IMR-90 (cell line): ENCODE measurements at regions not wholly inside any gene's neighbourhood (a gene's known extent, or its start where the extent isn't known, plus 50 kb on each side); places are given as distances from the start of the nearest gene placed in this dataset.
A peak's percentile ranks its signal among the peaks of the same experiment; 100 is the strongest.

Source experiments
- ATAC-seq: fragments of 200-7000 bp; cut with Tn5 transposase; 2 replicates; pipeline ENCODE4 v1.9.1; 2020; ENCODE audit warnings: low read depth, mild to moderate bottlenecking, moderate library complexity
- BruUV-seq: library from RNA; stranded (reverse); fragments of 400-500 nt; replicated peaks from 2 replicates; lab custom pipeline; 2021; lab: Mats Ljungman, UMichigan
- CTCF ChIA-PET: fragments of 300-600 bp; formaldehyde crosslinking; extraction: SDS; loops from one replicate; lab custom pipeline; 2021; ENCODE audit warnings: antibody characterized with exemption; lab: Yijun Ruan, JAX
- POLR2A ChIA-PET: fragments of 300-600 bp; sonication (Branson Sonifier 250); formaldehyde crosslinking; loops from one replicate; lab custom pipeline; 2022; ENCODE audit warnings: antibody characterized with exemption; ENCODE audit not compliant: unreplicated experiment; lab: Charles Lee
- DNase-seq: peaks from one replicate; pipeline ENCODE4 v3.0.0; 2013
- H2AFZ ChIP-seq: replicated peaks from 2 replicates; pipeline ENCODE3; 2013; ENCODE audit warnings: low read length, mild to moderate bottlenecking; ENCODE audit not compliant: poor library complexity
- H2AK5ac ChIP-seq: 2 replicates; pipeline ENCODE4 v1.6.1; 2013; ENCODE audit warnings: low read depth, low read length, inconsistent platforms
- H2AK9ac ChIP-seq: replicated peaks from 2 replicates; pipeline ENCODE3; 2013; ENCODE audit warnings: mild to moderate bottlenecking, low read depth, low read length, moderate library complexity; ENCODE audit not compliant: poor library complexity
- H2BK120ac ChIP-seq: 2 replicates; pipeline ENCODE4 v1.6.1; 2013; ENCODE audit warnings: low read depth, low read length, inconsistent platforms
- H2BK15ac ChIP-seq: 3 replicates; pipeline ENCODE4 v1.6.1; 2013; ENCODE audit warnings: low read depth, low read length, inconsistent platforms
- H2BK20ac ChIP-seq: 2 replicates; pipeline ENCODE4 v1.6.1; 2013; ENCODE audit warnings: low read depth, mild to moderate bottlenecking, inconsistent platforms, low read length, moderate library complexity
- H2BK5ac ChIP-seq: 2 replicates; pipeline ENCODE4 v1.6.1; 2013; ENCODE audit warnings: mild to moderate bottlenecking, low read depth, low read length, inconsistent platforms; ENCODE audit not compliant: poor library complexity, severe bottlenecking
- H3K14ac ChIP-seq: replicated peaks from 2 replicates; pipeline ENCODE4 v1.6.1; 2013; ENCODE audit warnings: low read depth, low read length, inconsistent platforms
- H3K18ac ChIP-seq: 2 replicates; pipeline ENCODE4 v1.6.1; 2013; ENCODE audit warnings: low read depth, low read length, control low read depth
- H3K23ac ChIP-seq: 2 replicates; pipeline ENCODE4 v1.6.1; 2013; ENCODE audit warnings: low read depth, low read length, inconsistent platforms
- H3K27ac ChIP-seq: 2 replicates; pipeline ENCODE4 v1.5.1; 2013; ENCODE audit warnings: mild to moderate bottlenecking, control low read depth, low read length; ENCODE audit not compliant: insufficient read depth
- H3K27me3 ChIP-seq: 2 replicates; pipeline ENCODE4 v1.6.1; 2013; ENCODE audit warnings: low read length; ENCODE audit not compliant: control insufficient read depth, insufficient read depth
- H3K36me3 ChIP-seq: 2 replicates; pipeline ENCODE4 v1.6.1; 2013; ENCODE audit warnings: low read length, mixed read lengths; ENCODE audit not compliant: control insufficient read depth, insufficient read depth
- H3K4ac ChIP-seq: 2 replicates; pipeline ENCODE4 v1.6.1; 2013; ENCODE audit warnings: low read depth, low read length, inconsistent platforms
- H3K4me1 ChIP-seq: 2 replicates; pipeline ENCODE4 v1.6.1; 2013; ENCODE audit warnings: low read length, mixed read lengths; ENCODE audit not compliant: control insufficient read depth, insufficient read depth
- H3K4me2 ChIP-seq: 2 replicates; pipeline ENCODE4 v1.6.1; 2013; ENCODE audit warnings: low read depth, mild to moderate bottlenecking, control low read depth, low read length, moderate library complexity
- H3K4me3 ChIP-seq: 2 replicates; pipeline ENCODE4 v1.5.1; 2013; ENCODE audit warnings: low read depth, mild to moderate bottlenecking, control low read depth, low read length, moderate library complexity; ENCODE audit not compliant: insufficient read depth
- H3K56ac ChIP-seq: 2 replicates; pipeline ENCODE4 v1.6.1; 2013; ENCODE audit warnings: low read length, inconsistent platforms; ENCODE audit not compliant: insufficient read depth; ENCODE audit errors: extremely low read depth
- H3K79me1 ChIP-seq, 2 experiments: 2 replicates each; pipeline ENCODE4 v1.6.1; 2013; ENCODE audit warnings: low read length in 2 of 2, inconsistent platforms in 1 of 2, low read depth in 1 of 2
- H3K9ac ChIP-seq: 2 replicates; pipeline ENCODE4 v1.6.1; 2013; ENCODE audit warnings: low read depth, low read length, control low read depth
- H3K9me1 ChIP-seq: 2 replicates; pipeline ENCODE4 v1.6.1; 2013; ENCODE audit warnings: low read length, inconsistent platforms; ENCODE audit not compliant: insufficient read depth
- H3K9me3 ChIP-seq: 2 replicates; pipeline ENCODE4 v1.6.1; 2013; ENCODE audit warnings: low read length; ENCODE audit not compliant: control insufficient read depth, insufficient read depth
- H4K20me1 ChIP-seq: 2 replicates; pipeline ENCODE4 v1.6.1; 2013; ENCODE audit warnings: low read length, inconsistent platforms; ENCODE audit not compliant: insufficient read depth
- H4K5ac ChIP-seq: 2 replicates; pipeline ENCODE4 v1.6.1; 2013; ENCODE audit warnings: mild to moderate bottlenecking, low read depth, low read length, control low read depth
- H4K8ac ChIP-seq, 2 experiments: 2 replicates each; pipeline ENCODE4 v1.6.1; 2013; ENCODE audit warnings: low read depth in 2 of 2, low read length in 2 of 2, control low read depth in 1 of 2, inconsistent platforms in 1 of 2
- H4K91ac ChIP-seq: 2 replicates; pipeline ENCODE4 v1.6.1; 2013; ENCODE audit warnings: low read depth, low read length, inconsistent platforms; ENCODE audit not compliant: insufficient read depth
- CEBPB ChIP-seq: IDR thresholded peaks from 2 replicates; pipeline ENCODE4 v1.6.1; 2012; ENCODE audit warnings: low read depth, low read length, improper control_type of control experiment
- SMC3 ChIP-seq: fragments of 150-350 bp; IDR thresholded peaks from 2 replicates; pipeline ENCODE4 v1.6.1; 2016; ENCODE audit warnings: low read depth, mild to moderate bottlenecking, antibody characterized with exemption, low read length, moderate library complexity
- WGBS, 2 experiments: methylation state at CpG; one replicate each; pipeline versions ENCODE4 v1.1.5 to v1.1.7; 2013; ENCODE audit warnings: missing lambda C conversion rate in 2 of 2; ENCODE audit not compliant: insufficient read length in 1 of 2; ENCODE audit errors: extremely low coverage in 2 of 2; 5-methylcytosine and 5-hydroxymethylcytosine counted together
- dilution Hi-C: fragments of 300-500 bp; cut with HindIII; formaldehyde crosslinking; loops from one replicate; pipeline ENCODE4 v1.14.3; 2018; ENCODE audit warnings: low sequenced_read_pairs; ENCODE audit not compliant: unreplicated experiment
- in situ Hi-C: fragments of 300-500 bp; cut with MboI; formaldehyde crosslinking; loops from 3 replicates; pipeline ENCODE4 v1.14.3; 2019; ENCODE audit warnings: low sequenced_read_pairs, inconsistent platforms, mixed read lengths
- intact Hi-C: fragments of 100-400 bp; cut with micrococcal nuclease; formaldehyde crosslinking; loops from 2 replicates; pipeline ENCODE4 v1.10.0; 2022

DNA sequence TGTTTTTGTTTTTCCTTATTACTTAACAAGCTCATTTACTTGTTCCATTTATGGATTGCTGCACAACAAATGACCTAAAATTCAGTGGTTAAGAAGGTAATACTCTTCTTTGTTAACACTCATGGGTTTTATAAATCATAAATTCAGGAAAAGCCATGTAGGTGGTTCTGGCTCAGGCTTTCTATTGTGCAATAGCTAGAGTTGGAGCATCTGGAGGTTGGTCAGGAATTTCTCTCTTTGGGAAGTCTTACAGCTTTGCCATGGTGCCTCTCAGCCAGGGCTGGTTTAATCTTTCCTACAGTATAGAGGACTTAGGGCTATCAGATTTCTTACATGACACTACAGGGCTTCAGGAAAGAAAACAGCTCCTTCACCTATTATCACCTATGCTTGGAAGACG lies 1677.1 kb downstream of the KCNT2 start:
- intact Hi-C loops: no loop called here
- H3K56ac ChIP-seq: no peak overlapping the region
- H2AK5ac ChIP-seq: no peak overlapping the region
- WGBS, 2 experiments: no CpG with 5 or more reads among the region's 1 CpG
- H3K4me2 ChIP-seq: no peak overlapping the region
- TF ChIP-seq CEBPB: peak; percentile 74
- no peak for TF ChIP-seq SMC3
- no peak overlapping the region for H3K4me3 ChIP-seq
- no peak overlapping the region for H2BK20ac ChIP-seq
- in situ Hi-C loops: no loop called here
- H2BK15ac ChIP-seq: no peak overlapping the region
- no peak overlapping the region for H3K9ac ChIP-seq
- peak; percentile 3 for DNase-seq
- H4K91ac ChIP-seq: no peak overlapping the region
- no peak overlapping the region for H3K18ac ChIP-seq
- H2BK120ac ChIP-seq: no peak overlapping the region
- H3K27me3 ChIP-seq: no peaks in the 10 kb centered on the region
- no peak overlapping the region for H2AK9ac ChIP-seq
- BruUV-seq: no TSS peak
- H3K36me3 ChIP-seq: no peaks in the 10 kb centered on the region
- H4K20me1 ChIP-seq: no peaks in the 10 kb centered on the region
- no peak for ATAC-seq
- no peak overlapping the region for H4K8ac ChIP-seq
- POLR2A ChIA-PET: no interaction called here
- H3K27ac ChIP-seq: no peak overlapping the region
- no peaks in the 10 kb centered on the region for H3K9me3 ChIP-seq
- CTCF ChIA-PET: interaction anchor here (1.0 kb wide), 1 partner anchor 9 kb away, joined by 3 read pairs; no protein-coding TSS in a partner anchor
- H3K9me1 ChIP-seq: no peaks in the 10 kb centered on the region
- H3K4me1 ChIP-seq: no peaks in the 10 kb centered on the region
- dilution Hi-C loops: no loop called here
- H3K23ac ChIP-seq: no peak overlapping the region
- no peak overlapping the region for H4K5ac ChIP-seq
- H2BK5ac ChIP-seq: no peak overlapping the region
- no peaks in the 10 kb centered on the region for H3K79me1 ChIP-seq
- H3K4ac ChIP-seq: no peak overlapping the region
- H3K14ac ChIP-seq: no peak overlapping the region
- no peak overlapping the region for H2AFZ ChIP-seq
